ENCODE measurements at regions not wholly inside any gene's neighbourhood (a gene's known extent, or its start where the extent isn't known, plus 50 kb on each side); places are given as distances from the start of the nearest gene placed in this dataset.

GRCh38 chr18:40215979-40216378 lies 1739.1 kb upstream of the PIK3C3 start:
- TF ChIP-seq, protein P1, sequence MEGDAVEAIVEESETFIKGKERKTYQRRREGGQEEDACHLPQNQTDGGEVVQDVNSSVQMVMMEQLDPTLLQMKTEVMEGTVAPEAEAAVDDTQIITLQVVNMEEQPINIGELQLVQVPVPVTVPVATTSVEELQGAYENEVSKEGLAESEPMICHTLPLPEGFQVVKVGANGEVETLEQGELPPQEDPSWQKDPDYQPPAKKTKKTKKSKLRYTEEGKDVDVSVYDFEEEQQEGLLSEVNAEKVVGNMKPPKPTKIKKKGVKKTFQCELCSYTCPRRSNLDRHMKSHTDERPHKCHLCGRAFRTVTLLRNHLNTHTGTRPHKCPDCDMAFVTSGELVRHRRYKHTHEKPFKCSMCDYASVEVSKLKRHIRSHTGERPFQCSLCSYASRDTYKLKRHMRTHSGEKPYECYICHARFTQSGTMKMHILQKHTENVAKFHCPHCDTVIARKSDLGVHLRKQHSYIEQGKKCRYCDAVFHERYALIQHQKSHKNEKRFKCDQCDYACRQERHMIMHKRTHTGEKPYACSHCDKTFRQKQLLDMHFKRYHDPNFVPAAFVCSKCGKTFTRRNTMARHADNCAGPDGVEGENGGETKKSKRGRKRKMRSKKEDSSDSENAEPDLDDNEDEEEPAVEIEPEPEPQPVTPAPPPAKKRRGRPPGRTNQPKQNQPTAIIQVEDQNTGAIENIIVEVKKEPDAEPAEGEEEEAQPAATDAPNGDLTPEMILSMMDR (IDR thresholded peaks at IDR 0.05), result no peak
- TF ChIP-seq EZH2 (IDR thresholded peaks at IDR 0.05), result no peak
